ENCODE measurements at regions not wholly inside any gene's neighbourhood (a gene's known extent, or its start where the extent isn't known, plus 50 kb on each side); places are given as distances from the start of the nearest gene placed in this dataset.

DNA sequence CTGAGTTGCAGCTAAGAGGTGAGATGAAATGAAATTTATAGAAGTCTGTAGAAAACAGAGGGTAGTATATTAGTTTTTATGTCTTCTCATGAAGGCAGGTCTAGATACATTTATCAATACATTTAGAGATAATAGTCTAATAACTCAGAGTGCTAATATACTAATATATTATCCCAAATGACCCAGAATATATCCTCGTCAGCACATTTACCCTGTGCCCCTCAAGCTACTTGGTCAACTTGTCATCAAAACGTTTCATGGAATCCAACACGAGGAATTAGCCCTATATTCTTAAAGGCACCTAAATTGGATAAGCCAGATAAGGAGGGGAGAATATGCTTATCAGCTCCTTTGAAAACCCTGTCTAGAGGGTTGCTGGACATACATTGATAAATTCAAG, 415.1 kb upstream of the LRRTM1 start:
- Histone ChIP-seq H3K27ac (no peak overlapping the region), H3K4me3 (no peak overlapping the region)
- TF ChIP-seq, protein P1, sequence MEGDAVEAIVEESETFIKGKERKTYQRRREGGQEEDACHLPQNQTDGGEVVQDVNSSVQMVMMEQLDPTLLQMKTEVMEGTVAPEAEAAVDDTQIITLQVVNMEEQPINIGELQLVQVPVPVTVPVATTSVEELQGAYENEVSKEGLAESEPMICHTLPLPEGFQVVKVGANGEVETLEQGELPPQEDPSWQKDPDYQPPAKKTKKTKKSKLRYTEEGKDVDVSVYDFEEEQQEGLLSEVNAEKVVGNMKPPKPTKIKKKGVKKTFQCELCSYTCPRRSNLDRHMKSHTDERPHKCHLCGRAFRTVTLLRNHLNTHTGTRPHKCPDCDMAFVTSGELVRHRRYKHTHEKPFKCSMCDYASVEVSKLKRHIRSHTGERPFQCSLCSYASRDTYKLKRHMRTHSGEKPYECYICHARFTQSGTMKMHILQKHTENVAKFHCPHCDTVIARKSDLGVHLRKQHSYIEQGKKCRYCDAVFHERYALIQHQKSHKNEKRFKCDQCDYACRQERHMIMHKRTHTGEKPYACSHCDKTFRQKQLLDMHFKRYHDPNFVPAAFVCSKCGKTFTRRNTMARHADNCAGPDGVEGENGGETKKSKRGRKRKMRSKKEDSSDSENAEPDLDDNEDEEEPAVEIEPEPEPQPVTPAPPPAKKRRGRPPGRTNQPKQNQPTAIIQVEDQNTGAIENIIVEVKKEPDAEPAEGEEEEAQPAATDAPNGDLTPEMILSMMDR (IDR thresholded peaks at IDR 0.05), result no peak
- no peak for DNase-seq (ENCODE audit: low spot score)

DNA sequence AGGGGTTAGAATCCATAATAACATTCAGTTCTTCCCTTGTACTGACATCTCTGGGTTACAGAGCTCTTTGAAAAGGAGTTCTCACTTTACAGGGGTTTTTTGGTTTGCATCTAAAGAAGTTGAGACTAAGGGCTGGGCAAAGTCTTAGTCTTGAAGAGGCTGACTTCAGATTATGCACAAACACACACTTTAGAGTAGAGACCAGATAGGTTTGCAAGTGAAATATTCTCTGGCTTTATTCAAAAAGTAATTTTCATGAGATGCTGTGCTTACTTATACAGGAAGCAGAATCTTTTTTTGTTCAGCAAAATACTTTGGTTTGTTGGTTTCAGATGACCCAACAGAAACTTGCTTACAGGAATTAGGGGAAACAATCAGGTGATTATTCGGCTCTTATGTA, 410.9 kb upstream of the LRRTM1 start:
- TF ChIP-seq, protein P1 (IDR thresholded peaks at IDR 0.05), result no peak
- Histone ChIP-seq H3K27ac (no peak overlapping the region), H3K4me3 (no peak overlapping the region)
- no peak for DNase-seq (ENCODE audit: low spot score)

DNA sequence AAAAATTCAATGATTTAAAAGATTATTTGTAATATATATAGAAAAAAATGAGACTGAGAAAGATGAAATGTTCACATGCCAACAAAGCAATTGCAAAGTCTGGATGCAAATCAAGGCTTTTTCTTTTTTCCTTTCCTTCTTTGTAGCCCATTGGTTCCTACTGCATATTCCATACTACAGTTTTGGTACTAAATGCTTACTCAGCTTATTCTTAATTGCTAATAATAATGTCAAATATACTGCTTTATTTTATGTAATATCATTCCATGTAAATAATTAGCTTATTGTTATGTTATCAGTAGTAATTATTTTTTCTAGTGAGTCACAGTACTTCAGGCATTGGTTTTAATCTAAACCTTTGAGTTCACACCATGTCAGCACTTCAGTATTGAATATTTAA, 407.4 kb upstream of the LRRTM1 start:
- no peak for DNase-seq (ENCODE audit: low spot score)
- Histone ChIP-seq H3K4me3 (no peak overlapping the region), H3K27ac (no peak overlapping the region)
- TF ChIP-seq, protein P1 (IDR thresholded peaks at IDR 0.05), result no peak

DNA sequence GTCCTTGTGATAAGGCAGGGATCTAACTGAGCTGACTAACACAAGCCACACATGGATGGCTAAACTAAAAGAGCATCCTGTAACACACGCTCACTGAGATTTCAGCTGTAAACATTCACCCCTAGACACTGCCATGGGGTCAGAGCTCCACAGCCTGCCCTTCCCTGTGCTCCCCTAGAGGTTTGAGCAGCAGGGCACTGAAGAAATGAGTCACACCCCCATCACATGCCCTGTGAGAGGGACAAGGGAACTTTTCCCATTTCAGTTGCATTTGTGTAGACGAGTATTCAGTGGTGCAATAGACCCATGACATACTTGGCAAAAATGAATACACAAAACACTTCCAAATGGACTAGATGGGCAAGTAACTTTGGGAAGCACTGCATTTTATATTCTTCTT, 402.4 kb upstream of the LRRTM1 start:
- Histone ChIP-seq H3K4me3 (no peak overlapping the region), H3K27ac (no peak overlapping the region)
- TF ChIP-seq, protein P1 (IDR thresholded peaks at IDR 0.05), result no peak
- no peak for DNase-seq (ENCODE audit: low spot score)

DNA sequence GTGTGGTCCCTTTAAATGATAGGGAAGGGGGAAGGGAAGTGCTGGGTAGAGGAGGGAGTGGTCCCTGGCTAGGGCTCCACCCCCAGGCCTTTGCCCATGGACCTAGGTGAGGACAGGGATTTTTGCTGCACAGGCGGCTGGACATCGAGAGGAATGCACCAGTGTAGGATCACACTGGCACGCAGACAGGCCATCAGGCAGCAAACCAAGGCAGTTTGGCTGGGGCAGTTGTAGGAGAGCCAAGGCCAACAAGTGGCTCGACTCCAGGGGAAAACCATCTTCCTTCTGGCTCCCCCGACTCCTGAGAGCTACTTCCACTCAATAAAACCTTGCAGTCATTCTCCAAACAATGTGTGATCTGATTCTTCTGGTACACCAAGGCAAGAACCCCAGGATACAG, 402.0 kb upstream of the LRRTM1 start:
- TF ChIP-seq, protein P1 (IDR thresholded peaks at IDR 0.05), result no peak
- H3K4me3 ChIP-seq, result no peak overlapping the region
- no peak for DNase-seq (ENCODE audit: low spot score)
- no peak overlapping the region for H3K27ac ChIP-seq

DNA sequence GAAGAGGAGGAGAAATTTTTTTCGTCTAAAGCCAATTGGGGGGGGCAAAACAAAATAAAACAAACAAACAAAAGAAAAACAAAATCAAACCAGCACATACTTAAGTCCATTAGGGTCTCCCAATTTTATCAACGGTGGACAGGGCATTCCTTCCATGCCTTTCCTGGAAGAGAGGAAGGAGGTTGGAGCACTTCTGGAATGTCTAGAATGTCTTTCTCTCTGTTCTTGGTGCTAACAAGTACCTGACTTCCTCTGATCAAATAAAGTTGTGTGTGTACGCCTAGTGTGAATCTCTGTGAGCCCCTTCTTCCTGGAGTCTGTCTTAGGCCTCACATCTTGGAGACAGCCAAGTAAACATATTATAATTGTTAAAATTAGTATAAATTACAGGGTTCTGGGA, 399.0 kb upstream of the LRRTM1 start:
- Histone ChIP-seq H3K27ac (no peak overlapping the region), H3K4me3 (no peak overlapping the region)
- no peak for DNase-seq (ENCODE audit: low spot score)
- TF ChIP-seq, protein P1 (IDR thresholded peaks at IDR 0.05), result no peak

DNA sequence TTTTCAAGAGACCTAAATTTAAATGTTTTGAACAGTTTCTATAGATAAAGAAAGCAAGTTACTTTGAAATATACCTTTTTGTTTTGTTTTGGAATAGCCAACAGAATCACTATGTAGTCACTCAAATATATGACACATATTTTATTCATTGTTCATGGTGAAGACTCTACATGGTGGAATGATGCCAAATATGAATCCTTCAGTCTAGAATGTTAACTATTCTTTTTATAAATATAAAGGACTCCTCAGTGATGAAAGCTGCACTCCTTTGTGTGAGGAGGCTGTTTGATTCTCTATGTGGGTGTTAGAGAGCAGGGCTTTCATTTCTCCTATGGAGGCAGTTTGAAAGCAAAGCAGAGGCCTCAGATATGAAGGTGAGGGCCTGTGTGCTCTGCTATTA, 396.4 kb upstream of the LRRTM1 start:
- no peak for DNase-seq (ENCODE audit: low spot score)
- Histone ChIP-seq H3K27ac (no peak overlapping the region), H3K4me3 (no peak overlapping the region)
- TF ChIP-seq, protein P1 (IDR thresholded peaks at IDR 0.05), result no peak

Data from coronary artery (tissue), 2 donors.